ENCODE measurements at regions not wholly inside any gene's neighbourhood (a gene's known extent, or its start where the extent isn't known, plus 50 kb on each side); places are given as distances from the start of the nearest gene placed in this dataset.

DNA sequence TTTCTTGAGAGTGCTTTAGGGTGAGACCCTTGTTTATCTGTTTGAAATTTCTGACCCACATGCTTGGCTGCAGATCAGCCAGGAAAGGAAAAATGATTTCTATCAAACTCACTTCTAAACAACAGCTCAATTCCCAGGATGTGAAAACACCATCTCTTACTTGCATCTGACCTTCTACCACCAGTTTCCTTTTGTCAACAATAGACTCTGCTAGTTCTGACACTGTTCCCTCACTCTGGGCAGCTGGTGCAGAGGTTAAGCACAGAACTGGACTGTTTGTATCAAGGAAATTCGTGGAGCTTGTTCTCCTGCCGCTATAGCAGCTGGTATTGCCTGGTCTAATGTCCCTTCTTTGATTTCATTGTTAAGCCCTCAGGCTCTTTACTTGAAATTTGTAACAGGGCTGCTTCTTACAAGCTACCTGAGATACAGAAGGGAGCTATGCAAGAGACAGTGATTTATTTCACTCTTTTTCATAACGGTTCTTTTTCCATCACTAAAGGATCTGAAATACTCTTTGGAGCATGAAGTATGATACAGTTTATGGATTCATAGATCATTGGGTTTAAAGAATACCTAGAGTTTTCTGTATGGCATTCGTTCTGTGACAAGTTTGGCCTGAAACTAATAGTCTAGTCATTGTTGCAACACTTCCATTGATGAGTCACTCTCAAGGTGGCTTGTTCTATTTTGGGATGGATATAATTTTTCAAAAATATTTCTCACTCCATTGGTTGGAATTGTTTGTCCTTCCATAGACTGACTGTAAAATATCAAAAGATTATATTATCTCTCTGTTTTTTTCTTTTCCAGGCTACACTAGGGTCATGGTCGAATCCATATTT is 178.2 kb upstream of the ZC3H12C start:
- intact Hi-C loops (cut with DNase I), result no loop called here
- H3K36me3 ChIP-seq, result no peaks in the 10 kb centered on the region
- H3K4me3 ChIP-seq, result no peak overlapping the region
- H3K9me3 ChIP-seq, result no peaks in the 10 kb centered on the region
- H3K4me1 ChIP-seq, result no peaks in the 10 kb centered on the region
- DNase-seq (ENCODE audit: extremely low spot score in 2 of 2), result no peak
- H3K27ac ChIP-seq, result no peak overlapping the region
- H3K27me3 ChIP-seq, result no peaks in the 10 kb centered on the region
- TF ChIP-seq, protein P1, sequence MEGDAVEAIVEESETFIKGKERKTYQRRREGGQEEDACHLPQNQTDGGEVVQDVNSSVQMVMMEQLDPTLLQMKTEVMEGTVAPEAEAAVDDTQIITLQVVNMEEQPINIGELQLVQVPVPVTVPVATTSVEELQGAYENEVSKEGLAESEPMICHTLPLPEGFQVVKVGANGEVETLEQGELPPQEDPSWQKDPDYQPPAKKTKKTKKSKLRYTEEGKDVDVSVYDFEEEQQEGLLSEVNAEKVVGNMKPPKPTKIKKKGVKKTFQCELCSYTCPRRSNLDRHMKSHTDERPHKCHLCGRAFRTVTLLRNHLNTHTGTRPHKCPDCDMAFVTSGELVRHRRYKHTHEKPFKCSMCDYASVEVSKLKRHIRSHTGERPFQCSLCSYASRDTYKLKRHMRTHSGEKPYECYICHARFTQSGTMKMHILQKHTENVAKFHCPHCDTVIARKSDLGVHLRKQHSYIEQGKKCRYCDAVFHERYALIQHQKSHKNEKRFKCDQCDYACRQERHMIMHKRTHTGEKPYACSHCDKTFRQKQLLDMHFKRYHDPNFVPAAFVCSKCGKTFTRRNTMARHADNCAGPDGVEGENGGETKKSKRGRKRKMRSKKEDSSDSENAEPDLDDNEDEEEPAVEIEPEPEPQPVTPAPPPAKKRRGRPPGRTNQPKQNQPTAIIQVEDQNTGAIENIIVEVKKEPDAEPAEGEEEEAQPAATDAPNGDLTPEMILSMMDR (IDR thresholded peaks at IDR 0.05), result no peak
- TF ChIP-seq POLR2AphosphoS5 (IDR thresholded peaks at IDR 0.05; ENCODE audit: insufficient read depth in 1 of 2, low read depth in 1 of 2) (no peak), POLR2A (IDR thresholded peaks at IDR 0.05) (no peak)

DNA sequence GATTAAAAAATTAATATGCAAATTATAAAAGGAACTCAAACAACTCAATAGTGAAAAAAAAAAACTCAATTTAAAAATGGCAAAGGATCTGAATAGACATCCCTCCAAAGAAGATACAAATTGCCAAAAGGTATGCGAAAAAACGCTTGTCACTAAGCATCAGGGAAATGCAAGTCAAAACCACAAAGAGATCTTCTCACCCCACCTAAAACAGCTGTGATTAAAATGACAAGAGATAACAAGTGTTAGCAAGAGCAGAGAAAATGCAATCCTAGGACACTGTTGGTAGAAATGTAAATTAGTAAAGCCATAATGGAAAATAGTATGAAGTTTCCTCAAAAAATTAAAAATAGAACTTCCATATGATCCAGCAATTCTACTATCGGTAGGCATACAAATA is 166.3 kb upstream of the ZC3H12C start:
- H3K27ac ChIP-seq, result no peak overlapping the region
- no peak overlapping the region for H3K4me3 ChIP-seq
- TF ChIP-seq POLR2A (IDR thresholded peaks at IDR 0.05), result no peak
- no peak for TF ChIP-seq POLR2AphosphoS5 (IDR thresholded peaks at IDR 0.05; ENCODE audit: insufficient read depth in 1 of 2, low read depth in 1 of 2)
- TF ChIP-seq, protein P1 (IDR thresholded peaks at IDR 0.05), result no peak
- no peaks in the 10 kb centered on the region for H3K4me1 ChIP-seq
- intact Hi-C loops (cut with DNase I), result no loop called here
- H3K36me3 ChIP-seq, result no peaks in the 10 kb centered on the region
- DNase-seq (ENCODE audit: extremely low spot score in 2 of 2), result no peak
- H3K9me3 ChIP-seq, result no peaks in the 10 kb centered on the region
- no peaks in the 10 kb centered on the region for H3K27me3 ChIP-seq

DNA sequence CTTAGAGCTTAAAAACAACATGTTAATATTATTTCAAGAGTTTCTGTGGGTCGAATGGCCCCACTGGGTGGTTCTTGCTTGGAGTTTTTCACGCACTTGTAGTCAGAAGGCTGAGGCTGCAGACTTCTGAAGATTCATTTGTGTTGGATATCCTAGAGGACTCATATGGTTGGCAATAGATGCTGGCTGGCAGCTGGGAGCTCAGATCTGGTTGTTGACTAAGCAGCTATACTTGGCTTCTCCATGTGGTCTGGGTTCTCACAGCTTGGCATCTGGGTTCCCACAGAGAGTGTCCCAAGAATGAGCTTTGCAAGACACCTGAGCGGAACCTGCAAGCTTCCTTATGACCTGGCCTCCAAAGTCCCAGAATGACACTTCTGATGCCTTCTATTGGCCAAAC is 163.9 kb upstream of the ZC3H12C start:
- intact Hi-C loops (cut with DNase I), result no loop called here
- H3K27ac ChIP-seq, result no peak overlapping the region
- H3K9me3 ChIP-seq, result no peaks in the 10 kb centered on the region
- no peak overlapping the region for H3K4me3 ChIP-seq
- TF ChIP-seq, protein P1 (IDR thresholded peaks at IDR 0.05), result no peak
- TF ChIP-seq POLR2A (IDR thresholded peaks at IDR 0.05) (no peak), POLR2AphosphoS5 (IDR thresholded peaks at IDR 0.05; ENCODE audit: insufficient read depth in 1 of 2, low read depth in 1 of 2) (no peak)
- no peaks in the 10 kb centered on the region for H3K27me3 ChIP-seq
- no peaks in the 10 kb centered on the region for H3K4me1 ChIP-seq
- H3K36me3 ChIP-seq, result no peaks in the 10 kb centered on the region
- DNase-seq (ENCODE audit: extremely low spot score in 2 of 2), result no peak

DNA sequence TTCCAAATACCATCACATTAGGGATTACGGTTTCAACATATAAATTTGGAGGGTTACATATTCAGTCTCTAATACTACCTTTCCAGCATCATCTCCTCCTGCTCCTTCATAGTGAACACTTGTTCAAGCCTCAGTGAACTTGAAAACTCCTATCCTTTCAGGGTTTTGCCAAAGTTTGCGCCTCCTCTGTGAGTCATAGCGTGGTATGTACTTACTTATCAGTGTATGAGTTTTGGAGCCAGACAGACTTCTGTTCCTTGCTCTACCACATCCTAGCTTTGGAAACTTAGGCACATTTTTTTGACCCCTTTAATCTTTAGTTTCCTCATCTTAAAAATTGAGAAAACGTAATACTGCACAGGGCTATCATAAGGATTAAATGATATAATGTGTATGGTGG is 160.1 kb upstream of the ZC3H12C start:
- H3K4me1 ChIP-seq, result no peaks in the 10 kb centered on the region
- TF ChIP-seq POLR2AphosphoS5 (IDR thresholded peaks at IDR 0.05; ENCODE audit: insufficient read depth in 1 of 2, low read depth in 1 of 2) (no peak), POLR2A (IDR thresholded peaks at IDR 0.05) (no peak)
- TF ChIP-seq, protein P1 (IDR thresholded peaks at IDR 0.05), result no peak
- H3K36me3 ChIP-seq, result no peaks in the 10 kb centered on the region
- no peak overlapping the region for H3K27ac ChIP-seq
- H3K27me3 ChIP-seq, result no peaks in the 10 kb centered on the region
- DNase-seq (ENCODE audit: extremely low spot score in 2 of 2), result no peak
- intact Hi-C loops (cut with DNase I), result no loop called here
- no peaks in the 10 kb centered on the region for H3K9me3 ChIP-seq
- H3K4me3 ChIP-seq, result no peak overlapping the region

DNA sequence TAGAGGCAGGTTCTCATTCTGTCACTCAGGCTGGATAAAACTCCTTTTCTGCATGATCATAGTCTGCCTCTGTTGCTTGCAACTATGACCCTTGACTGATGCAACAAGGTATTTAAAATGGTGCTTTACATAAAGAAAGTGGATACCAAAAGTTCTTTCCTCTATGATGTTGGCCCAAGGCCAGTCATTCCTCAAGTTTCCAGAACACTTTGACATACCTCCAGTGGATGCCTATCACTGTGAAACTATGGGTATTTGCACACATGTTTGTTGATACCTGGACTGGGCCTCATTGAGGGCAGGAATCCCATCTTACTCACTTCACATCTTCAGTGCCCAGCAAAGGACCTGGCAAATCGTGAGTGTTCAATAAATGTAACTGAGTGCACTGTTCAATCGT is 159.0 kb upstream of the ZC3H12C start:
- TF ChIP-seq POLR2AphosphoS5 (IDR thresholded peaks at IDR 0.05; ENCODE audit: insufficient read depth in 1 of 2, low read depth in 1 of 2) (no peak), POLR2A (IDR thresholded peaks at IDR 0.05) (no peak)
- TF ChIP-seq, protein P1 (IDR thresholded peaks at IDR 0.05), result no peak
- Histone ChIP-seq H3K36me3 (no peaks in the 10 kb centered on the region), H3K4me3 (no peak overlapping the region), H3K27ac (no peak overlapping the region), H3K4me1 (no peaks in the 10 kb centered on the region), H3K27me3 (no peaks in the 10 kb centered on the region), H3K9me3 (no peaks in the 10 kb centered on the region)
- no peak for DNase-seq (ENCODE audit: extremely low spot score in 2 of 2)
- intact Hi-C loops (cut with DNase I), result no loop called here
